GM18951 (cell line): ENCODE measurements at regions not wholly inside any gene's neighbourhood (a gene's known extent, or its start where the extent isn't known, plus 50 kb on each side); places are given as distances from the start of the nearest gene placed in this dataset.

ENCODE experiments used
- POLR2A ChIP-seq: IDR thresholded peaks from 4 replicates; pipeline ENCODE4 v1.6.1; 2011; ENCODE audit warnings: mild to moderate bottlenecking; ENCODE audit not compliant: insufficient read length, insufficient read depth; ENCODE audit errors: extremely low read depth
- in situ Hi-C: fragments of 300-500 bp; cut with MboI; formaldehyde crosslinking; loops from one replicate; pipeline ENCODE4 v1.12.0; 2022; ENCODE audit warnings: low sequenced_read_pairs, mixed read lengths, inconsistent platforms; ENCODE audit not compliant: unreplicated experiment

DNA sequence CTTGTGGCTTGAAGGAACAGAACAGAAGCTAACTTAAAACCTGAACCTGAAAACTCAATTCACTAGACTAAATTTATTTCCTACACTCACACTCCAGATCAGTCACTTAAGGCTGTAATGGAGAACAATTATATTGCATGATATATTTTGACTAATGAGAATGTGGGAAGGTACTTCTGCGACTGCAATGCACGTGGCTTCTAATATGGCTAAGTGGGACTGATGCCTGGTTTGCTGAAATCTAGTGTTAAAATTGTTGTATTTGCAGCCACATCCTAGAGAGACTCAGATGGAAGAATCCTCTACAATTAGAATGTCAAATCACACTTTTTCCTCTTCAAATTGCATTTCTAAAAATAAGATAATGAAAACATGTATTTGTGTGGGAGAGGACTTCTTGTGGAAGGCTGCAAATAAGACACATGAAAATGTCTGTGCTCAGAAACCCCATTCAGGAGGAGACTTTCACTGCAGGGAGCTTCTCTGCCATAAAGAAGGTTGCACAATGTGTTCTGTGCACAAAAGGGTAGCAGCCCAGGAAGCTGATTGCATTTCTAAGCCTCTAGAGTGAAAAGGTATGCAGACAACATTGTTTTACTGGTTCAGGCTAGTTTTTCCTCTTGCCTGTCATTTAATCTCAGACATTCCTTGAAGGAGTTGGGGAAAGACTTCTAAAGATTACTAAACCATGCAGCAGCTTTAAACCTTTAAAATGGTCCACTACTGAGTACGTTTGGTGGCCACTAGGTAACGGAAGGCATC lies 224.3 kb downstream of the NEDD1 start:
- in situ Hi-C loops, result loop anchor here (25.0 kb wide), 1 partner anchor 1256 kb away; no protein-coding TSS in a partner anchor
- TF ChIP-seq POLR2A, result no peak

DNA sequence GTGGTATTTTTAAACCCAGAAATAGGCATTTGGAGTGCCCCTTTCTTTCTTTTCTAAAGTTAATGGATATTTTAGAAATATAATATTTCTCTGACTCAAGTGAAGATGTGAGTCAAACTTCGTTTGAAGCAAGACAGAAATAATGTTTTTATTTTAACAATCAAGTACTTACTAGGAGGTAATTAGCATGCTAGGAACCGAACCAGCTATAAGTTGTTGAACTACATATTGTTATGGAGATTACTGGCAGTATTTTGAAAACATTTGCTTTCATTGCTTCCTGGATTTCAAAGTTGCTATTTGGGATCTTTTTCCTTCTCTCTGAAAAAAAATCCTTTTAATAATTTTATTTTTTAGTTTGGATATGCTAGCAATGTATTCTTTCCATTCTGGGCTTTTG lies 225.2 kb downstream of the NEDD1 start:
- no peak for TF ChIP-seq POLR2A
- in situ Hi-C loops, result loop anchor here (25.0 kb wide), 1 partner anchor 1255 kb away; no protein-coding TSS in a partner anchor

DNA sequence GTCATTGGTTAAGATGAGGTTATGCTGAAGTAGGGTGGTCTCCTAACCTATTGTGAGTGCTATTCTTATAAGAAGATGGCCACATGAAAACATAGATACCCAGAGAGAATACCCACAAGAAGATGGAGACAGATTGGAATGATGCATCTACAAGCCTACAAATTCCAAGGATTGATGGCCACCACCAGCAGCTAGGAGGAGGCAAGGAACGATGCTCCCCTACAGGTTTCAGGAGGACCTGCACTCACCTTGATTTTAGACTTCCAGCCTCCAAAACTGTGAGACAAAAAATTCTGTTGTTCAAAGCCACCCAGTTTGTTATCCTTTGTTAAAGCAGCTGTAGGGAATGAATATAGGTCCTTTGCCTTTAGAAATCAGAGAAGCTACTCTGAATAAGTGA lies 227.4 kb downstream of the NEDD1 start:
- TF ChIP-seq POLR2A, result no peak
- in situ Hi-C loops, result loop anchor here (25.0 kb wide), 1 partner anchor 1253 kb away; no protein-coding TSS in a partner anchor

DNA sequence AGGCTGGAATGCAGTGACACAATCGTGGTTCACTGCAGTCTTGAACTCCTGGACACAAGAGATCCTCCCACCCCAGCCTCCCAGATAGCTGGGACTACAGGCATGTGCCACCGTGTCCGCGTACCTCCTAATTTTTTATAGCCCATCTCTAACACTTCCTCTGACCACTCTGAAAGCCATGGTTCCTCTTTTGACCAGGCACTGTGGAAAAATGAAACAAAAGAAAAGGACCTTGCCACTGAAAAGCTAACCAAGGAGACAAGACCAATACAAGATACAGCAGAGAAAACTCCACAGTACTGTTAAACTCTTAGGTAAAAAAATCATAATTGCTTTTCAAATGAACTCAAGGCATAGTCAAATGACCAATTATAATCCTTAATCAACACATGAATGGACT lies 233.3 kb downstream of the NEDD1 start:
- no peak for TF ChIP-seq POLR2A
- in situ Hi-C loops, result loop anchor here (25.0 kb wide), 1 partner anchor 1247 kb away; no protein-coding TSS in a partner anchor

DNA sequence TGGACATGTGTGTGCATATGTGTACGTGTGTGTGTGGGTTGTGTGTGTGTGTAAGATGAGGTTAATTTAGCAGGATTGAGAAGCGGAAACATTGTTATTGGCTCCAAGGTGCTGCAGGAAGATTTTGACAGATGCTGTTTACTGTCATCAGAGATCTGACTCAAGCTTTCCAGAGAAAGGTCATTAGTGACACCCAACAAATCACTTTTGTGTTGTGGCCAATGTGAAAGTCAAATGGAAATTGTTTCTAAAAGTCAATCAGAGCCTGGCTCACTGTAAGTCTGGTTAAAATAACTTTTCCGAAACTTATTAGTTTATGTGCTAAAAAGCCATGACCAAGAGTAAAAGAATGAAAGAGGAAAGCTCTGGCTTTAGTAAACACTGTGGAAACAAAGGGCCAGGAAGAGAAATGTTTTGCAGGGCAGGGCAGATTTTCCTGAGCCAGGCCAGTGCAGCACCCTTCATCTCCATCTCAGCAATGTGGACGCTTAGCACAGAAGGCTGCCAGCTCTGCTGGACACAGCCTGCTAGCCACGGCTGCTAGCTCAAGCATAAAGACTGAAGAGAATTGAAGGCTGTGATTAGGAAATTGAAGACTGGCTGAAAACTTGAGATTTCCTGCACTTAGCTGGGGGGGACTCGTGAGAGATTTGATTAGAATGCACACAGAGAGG lies 235.8 kb downstream of the NEDD1 start:
- in situ Hi-C loops, result loop anchor here (25.0 kb wide), 1 partner anchor 1244 kb away; no protein-coding TSS in a partner anchor
- no peak for TF ChIP-seq POLR2A

DNA sequence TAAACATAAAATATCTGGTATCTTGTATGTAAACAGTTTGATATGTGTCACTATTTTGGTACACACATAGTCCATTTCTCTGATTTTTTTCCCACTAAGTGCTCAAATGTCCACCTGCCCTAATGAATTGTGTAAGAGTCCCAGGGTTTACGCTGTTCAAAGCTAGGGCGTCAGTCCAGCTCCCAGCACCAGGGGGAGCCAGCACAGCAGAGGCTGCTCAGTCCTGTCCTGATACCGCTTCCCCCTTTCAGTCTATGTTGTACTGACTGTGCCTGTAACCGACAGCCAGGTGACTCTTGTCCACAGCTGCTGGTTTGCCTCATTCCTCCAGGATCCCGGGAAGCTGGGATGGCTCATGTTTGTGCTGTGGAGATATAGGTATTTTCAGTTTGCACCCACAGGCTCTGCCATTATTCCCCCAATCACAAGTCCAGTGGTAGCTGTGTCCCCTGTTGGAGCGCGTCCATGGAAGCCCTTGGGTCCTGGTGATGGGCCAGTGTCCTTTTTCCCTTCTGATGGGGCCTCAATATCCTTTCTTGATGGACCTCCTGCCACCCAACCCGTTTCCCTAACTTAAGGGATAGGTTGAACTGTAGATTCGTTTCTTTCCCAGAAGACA lies 242.0 kb downstream of the NEDD1 start:
- in situ Hi-C loops, result loop anchor here (25.0 kb wide), 1 partner anchor 1238 kb away; no protein-coding TSS in a partner anchor
- TF ChIP-seq POLR2A, result no peak

DNA sequence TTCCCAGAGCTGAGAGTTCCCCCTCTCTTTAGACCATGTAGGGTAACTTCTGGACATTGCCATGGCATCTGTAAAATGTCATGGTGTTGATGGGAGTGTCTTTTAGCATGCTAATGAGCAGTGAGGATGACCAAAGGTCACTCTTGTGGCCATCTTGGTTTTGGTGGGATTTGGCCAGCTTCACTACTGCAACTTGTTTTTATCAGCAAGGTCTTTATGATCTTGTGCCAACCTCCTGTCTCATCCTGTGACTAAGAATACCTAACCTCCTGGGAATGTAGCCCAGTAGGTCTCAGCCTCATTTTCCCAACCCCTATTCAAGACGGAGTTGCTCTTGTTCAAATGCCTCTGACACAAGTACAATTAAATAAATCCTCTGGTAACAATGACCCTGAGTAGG lies 244.4 kb downstream of the NEDD1 start:
- in situ Hi-C loops, result no loop called here
- TF ChIP-seq POLR2A, result no peak

DNA sequence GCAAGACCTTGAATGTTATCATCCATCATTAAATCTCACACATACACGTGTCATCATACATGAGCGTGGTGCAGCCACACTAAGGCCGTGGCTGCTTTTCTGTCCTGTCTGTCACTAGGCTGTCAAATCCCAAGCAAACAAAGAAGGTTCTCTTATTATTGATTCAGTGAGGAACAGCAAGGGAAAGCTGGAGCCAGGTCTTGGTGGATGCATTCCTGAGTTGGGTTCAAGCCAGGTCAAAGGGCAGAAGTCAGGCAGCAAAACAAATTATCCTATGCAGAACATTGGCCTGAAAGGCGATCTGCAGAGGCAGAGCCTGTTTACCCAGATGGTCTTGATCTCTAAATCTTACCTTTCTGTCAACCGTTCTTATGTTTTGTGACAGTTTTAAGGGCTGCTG lies 252.3 kb downstream of the NEDD1 start:
- in situ Hi-C loops, result no loop called here
- no peak for TF ChIP-seq POLR2A

DNA sequence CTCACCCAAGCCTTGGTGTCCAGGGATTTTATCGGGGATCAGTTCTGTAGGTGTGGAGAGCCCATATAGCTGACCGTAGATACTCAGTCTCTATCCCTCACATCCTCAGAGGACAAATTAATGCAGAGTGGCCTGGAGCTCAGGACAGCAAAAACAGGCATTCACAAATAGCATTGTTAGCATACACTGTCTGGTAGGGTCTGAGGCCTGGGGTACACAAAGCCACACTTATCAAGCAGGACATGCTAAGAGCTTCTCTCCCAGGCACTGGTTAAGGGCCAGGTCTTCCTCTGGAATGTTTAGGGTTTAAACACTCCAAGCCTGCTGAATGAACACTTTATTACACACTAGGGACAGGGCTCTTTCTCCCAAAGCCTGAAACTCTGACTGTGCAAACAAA lies 253.2 kb downstream of the NEDD1 start:
- in situ Hi-C loops, result no loop called here
- TF ChIP-seq POLR2A, result no peak

DNA sequence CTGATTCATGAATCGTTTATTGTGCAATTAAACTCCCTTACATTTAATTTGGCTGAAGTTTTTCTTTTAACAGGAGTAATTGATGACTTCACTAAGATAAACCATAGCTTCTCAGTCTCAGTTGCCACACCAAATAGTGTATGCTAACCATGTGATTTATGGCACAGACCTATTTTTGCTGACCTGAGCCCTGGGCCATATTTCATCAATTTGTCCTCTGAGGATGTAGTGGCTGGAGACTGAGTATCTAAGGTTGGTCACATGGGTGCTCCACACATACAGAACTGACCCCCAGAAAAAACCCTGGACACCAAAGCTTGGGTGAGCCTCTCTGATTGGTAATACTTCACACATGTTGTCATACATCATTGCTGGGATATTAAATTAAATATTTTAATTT lies 255.1 kb downstream of the NEDD1 start:
- no peak for TF ChIP-seq POLR2A
- in situ Hi-C loops, result no loop called here

DNA sequence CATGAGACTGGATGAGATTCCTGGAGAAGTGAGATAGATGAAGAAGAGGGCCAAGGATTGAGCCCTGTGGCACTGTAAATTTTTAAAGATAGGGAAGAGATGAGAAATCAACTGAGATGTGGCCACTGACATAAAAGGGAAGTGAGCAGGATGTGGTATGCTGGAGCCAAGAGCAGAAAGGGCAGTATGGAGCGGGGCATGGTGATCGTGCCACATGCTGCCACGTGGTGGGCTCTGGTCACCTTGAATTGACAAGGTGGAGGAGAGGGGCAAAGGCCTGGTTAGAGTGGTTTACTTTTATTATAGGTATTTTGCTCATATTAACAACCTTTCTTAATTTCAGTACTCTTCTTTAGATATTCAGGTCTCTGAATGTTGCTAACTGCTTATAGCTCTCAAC lies 257.9 kb downstream of the NEDD1 start:
- in situ Hi-C loops, result no loop called here
- no peak for TF ChIP-seq POLR2A

DNA sequence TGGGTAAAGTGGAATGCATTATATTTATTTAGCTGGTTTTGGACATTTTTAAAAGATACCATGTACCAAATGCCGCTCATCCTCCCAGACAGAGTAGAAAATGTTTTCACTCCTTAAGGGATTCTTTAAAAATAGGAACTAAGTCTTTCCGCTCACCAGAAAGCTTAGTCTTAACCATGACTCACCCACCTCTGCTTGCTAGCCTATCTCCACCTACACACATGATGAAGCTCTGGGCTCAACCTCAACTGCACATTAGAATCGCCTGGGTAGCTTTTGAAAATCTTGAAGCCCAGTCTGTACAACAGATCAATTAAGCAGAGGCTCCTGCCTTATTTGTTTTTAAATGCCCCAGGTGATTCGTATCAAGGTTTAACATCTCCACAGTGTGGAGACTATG lies 260.5 kb downstream of the NEDD1 start:
- in situ Hi-C loops, result no loop called here
- TF ChIP-seq POLR2A, result no peak

DNA sequence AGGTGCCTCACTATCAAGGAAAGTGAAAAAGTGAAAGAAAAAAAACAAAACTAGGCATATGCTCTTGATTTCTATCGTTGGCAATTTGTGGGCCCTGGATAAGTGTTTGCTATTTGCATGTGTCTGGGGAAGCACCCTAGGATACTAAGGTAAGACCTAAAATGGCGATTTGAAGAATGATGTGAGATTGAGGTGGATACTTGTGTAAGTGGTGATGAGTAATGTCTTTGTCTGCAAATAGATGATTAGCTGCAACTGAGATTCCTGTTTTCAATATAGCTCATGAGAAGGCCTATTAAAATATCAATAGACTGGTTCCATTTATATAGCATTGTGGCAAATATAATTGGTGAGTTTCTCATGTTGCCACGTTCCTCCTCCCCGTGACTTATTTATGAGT lies 261.7 kb downstream of the NEDD1 start:
- no peak for TF ChIP-seq POLR2A
- in situ Hi-C loops, result no loop called here
